Ammon's horn (tissue), 1 donor: ENCODE measurements at regions not wholly inside any gene's neighbourhood (a gene's known extent, or its start where the extent isn't known, plus 50 kb on each side); places are given as distances from the start of the nearest gene placed in this dataset.

ENCODE experiments used
- DNase-seq: peaks from one replicate; pipeline ENCODE4 v3.0.0-alpha.2; 2016; ENCODE audit warnings: low spot score

DNA sequence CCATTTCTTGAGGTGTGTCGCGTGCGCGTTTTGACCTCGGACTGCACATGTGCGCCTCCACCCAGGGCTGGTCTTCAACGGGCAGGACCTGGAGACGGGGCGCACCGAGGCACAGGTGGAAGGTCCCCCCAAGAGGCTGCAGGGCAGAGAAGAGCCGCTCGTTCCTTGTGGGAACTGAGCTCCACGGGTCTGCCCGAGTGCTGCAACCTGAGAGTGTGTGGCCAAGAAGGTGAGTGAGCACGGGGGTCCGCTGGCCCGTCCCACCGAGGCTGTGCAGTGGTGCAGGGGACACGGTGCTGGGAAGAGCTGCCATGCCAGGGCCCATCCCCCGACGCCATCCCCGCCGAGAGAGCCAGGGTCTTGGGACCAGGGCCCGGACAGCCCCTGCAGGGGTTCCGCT lies 268.3 kb downstream of the GALR1 start:
- no peak for DNase-seq

DNA sequence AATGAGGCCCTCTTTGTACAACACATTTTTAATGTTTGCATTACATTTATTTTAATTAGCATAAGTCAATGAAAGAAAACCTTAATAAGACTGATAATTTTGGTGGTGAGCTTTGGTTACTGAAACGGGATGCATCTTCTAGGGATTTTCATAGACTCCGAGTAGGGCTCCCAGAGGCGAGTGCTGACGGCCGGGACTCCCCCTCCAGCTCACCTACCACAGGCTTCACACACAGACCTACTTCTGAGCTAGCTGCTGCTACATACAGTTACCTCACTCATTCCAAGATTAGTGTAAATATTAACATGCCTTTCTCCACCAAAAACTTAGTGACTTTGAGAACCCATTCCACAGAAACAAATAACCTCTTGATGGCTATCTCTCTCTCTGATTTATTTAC lies 271.1 kb downstream of the GALR1 start:
- no peak for DNase-seq

DNA sequence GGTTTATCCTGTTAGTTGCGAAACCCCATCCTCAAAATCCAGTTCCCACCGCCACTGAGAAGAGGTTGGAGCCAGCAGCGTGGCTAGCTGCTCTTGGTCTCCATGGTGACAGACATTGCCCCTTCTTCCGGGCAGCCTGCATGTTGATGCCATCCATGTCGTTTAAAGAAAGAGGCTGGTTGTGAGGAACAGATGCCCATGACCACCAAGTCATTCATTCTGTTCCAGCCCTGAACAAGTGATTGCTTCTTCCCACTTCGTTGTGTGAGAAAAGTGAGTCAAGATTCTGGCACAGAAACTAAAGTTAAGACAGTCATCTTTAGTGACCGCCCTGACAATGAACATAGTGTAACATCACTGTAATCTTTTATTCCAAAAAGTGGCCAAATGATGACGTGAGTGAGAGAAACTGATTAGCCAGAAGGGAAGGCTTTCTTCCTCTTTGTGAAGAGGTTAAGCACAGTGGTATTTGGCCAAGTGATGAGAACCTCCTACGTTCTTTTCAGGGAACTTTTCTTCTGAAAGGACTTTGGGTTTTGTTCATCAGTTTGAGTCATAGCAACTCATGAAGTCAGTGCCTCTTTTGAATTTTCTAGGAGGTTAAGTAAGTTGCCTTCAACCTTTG lies 272.5 kb downstream of the GALR1 start:
- peak; percentile 10 for DNase-seq

DNA sequence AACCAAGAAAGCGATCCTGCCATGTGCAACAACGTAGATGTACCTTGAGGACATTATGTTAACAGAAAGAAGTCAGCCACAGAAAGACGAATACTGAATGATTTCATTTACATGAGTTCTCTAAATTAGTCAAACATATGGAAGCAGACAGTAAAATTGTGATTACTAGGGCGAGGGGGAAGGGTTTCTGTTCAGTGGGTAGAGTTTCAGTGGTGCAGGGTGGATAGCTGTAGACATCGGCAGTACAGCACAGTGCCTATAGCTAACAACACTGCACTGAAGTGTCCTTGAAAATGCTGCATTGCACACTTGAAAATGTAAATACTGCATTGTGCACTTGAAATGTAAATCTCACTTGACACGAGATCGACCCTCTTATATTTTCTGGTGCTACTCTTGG lies 275.3 kb downstream of the GALR1 start:
- no peak for DNase-seq

DNA sequence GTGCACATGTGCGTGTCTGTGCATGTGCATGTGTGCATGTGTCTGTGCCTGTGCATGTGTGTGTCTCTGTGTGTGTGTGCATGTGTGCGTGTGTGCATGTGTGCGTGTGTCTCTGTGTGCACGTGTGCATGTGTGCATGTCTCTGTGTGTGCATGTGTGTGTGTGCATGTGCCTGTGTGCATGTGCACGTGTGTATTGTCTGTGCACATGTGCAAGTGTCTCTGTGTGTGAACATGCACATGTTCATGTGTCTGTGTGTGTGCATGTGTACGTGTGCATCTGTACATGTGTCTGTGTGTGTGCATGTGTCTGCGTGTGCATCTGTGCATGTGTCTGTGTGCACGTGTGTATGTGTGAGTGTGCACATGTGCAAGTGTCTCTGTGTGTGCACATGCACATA lies 277.3 kb downstream of the GALR1 start:
- no peak for DNase-seq

DNA sequence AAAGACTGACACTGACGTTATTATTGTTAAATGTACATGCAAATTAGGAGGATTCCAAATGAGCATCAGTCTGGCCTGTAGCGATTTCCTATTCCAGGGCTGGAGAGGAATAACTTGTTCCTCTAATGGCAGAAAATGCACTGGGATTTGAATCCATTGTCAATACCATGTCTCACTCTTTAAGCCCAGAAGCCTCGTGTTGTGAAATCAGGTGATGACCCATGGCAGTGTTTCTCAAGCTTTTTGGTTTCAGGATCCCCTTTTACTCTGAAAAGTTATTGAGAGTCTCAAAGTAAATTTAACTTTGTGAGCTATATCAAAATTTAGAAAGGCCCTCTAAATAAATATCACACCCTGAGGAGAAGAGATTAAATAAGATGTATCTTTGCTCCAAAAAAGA lies 279.2 kb downstream of the GALR1 start:
- DNase-seq = peak; percentile 14

DNA sequence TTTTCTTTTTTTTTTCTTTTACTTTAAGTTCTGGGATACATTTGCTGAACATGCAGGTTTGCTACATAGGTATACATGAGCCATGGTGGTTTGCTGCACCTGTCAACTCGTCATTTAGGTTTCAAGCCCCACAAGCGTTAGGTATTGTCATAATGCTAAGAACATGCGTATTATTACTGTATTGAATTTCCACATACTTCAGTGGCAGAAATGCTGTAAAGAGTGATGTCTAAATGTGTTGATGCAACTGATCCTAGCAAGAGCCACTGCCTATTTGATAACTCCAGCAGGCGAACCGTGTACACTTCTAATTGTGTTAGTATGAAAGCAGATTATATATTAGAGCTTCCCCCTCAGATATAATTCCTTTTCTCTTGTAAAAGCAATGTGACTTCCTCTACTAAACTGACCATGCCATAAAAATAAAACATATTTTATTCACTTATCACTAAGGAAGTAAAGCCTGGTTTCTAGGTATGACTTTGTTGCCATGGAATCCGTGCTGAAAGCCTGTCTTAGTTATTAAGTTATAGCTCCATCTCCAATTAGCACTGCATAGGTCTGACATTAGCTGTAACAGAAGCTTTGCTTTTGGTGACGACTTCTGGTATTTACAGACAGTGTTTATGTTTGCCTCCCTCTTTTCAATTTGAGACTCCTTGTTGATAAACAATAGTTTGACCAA lies 280.0 kb downstream of the GALR1 start:
- DNase-seq = no peak

DNA sequence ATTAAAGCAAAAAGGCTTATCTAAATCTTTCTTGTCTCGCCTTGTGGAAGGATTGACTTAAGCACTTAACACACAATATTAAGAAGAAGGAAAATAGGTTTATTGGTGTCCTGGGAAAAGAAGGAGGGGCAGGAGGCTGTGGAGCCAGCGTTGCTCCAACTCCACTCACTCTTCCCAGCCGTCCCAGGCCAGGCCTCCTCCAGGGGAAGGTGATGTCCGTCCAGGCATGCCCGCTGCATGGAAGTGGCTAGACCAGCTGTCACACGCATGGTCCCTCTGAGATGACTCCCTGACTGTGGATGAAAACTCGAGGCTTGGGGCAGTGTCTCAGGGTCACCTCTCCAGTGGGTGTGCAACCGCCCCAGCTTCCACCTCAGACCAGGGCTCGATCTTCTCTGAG lies 281.1 kb downstream of the GALR1 start:
- no peak for DNase-seq

DNA sequence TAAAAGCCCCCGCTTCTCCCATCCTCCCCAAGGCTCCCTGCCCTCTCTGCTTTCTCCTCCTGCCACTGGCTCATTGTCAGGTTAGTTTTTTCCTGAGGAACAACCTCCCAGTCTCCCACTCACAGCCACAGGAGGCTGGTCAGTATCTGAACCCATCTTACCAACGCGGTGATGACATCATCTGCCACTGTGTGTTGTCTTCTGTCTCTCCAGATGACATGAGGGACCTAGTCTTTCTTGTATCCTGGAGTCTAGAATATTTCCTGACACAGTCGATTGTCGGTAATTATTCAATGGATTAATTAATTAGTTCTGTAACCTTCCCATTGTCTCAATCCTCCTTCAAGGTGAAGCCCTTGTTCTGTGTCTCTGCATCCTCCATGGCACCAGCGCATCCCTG lies 290.2 kb downstream of the GALR1 start:
- no peak for DNase-seq

DNA sequence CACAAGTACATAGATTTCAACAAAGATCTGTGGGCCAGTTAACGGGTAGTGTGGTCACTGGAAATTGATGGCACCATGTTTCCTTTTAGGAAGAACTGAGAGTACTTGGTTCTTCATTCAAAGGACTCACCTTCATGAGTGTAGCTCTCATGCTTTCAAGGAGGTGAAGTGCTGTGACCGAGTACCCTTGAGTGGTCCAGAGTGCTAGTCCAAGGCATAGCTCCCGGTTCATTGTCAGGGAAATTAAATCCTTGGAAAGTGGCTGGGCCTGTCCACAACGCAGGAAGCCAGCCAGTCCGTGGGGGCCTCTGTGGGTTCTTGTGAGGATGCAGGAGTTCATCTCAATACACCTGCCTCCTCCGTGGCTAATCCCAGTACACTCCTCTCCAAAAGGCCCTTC lies 295.1 kb downstream of the GALR1 start:
- no peak for DNase-seq

DNA sequence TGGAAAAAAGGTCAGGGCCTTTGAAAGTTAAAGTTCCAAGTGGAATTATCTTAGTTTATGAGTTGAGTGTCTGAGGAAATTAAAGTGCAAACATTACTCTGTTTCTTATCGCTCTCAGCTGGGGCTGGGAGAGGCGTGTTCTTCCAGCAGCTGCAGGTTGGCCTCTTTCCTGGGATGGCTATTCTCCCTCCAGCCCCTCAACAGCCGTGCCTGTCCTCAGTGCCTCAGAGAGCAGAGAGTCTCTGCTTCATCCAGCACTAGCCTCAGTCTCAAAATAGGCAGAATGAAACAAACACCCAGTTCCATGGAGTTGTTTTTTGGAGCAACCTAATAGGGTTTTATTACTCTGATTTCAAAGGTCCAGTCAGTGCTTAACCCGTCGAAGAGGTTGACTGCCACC lies 298.1 kb downstream of the GALR1 start:
- no peak for DNase-seq

DNA sequence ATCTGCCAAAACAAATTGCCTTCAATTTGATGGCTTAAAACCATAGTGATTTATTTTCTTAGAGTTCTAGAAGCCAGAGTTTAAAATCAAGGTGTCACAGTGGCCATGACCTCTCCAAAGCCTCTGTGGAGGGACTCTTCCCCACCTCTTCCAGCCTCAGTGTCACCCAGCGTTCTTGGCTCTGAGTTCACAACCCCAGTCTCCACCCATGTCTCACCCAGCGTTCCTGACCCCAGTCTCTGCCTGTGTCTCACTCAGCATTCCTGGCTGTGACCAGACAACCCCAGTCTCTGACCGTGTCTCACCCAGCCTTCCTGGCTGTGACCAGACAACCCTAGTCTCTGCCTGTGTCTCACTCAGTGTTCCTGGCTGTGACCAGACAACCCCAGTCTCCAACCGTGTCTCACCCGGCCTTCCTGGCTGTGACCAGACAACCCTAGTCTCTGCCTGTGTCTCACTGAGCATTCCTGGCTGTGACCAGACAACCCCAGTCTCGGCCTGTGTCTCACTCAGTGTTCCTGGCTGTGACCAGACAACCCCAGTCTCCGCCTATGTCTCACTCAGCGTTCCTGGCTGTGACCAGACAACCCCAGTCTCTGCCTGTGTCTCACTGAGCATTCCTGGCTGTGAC lies 299.3 kb downstream of the GALR1 start:
- DNase-seq = no peak

DNA sequence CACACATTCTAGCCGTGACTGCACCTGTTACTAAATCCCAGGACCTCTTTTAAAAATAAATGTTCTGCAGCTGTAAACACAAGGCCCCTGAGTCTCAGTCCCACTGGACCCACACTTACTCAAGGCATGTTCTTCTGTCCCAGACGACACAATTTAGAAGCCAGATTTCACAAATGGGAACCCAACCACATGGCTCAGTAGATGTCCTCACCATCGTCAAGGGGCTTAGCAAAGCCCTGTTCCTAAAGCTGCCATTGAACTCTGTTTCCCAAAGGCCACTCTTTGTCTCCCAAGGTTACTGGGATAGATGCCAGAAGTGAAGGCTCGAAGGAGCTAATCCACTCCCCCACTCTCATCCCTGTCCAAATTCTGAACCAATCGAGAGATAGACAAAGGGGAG lies 301.0 kb downstream of the GALR1 start:
- DNase-seq = no peak

DNA sequence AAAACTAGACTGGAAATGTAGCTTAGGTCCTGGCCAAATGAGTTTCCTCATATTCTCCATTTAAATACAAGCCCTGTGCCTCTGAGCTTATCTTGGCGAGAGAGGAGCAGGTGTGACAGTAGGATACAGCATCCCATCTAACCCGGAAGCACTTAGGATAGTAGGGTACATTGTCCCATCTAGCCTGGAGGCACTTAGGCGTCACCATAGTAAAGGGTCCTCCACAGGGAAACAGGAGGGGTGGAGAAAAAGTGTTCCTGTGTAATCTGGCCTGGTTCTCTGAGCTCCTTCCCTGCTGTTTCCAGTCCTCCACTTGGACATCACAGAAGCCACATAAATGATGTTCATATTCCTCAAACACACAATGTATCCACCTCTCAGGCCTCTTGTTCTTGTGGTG lies 301.4 kb downstream of the GALR1 start:
- no peak for DNase-seq

DNA sequence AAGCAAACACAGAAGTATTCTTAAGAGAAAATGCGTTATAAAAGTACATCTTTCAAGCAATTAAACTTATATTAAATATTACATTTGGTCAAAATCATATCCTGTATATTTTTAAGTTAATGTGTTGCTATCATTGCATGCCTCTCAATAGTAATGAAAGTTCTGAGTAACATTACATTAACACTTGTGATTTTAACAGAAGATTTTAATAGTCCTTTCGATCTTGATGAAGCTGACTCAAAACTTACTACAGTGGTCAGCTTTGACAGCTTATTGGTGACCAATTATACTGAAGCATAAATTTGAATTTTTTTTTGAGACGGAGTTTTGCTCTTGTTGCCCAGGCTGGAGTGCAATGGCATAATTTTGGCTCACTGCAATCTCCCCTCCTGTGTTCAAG lies 303.3 kb downstream of the GALR1 start:
- DNase-seq = no peak

DNA sequence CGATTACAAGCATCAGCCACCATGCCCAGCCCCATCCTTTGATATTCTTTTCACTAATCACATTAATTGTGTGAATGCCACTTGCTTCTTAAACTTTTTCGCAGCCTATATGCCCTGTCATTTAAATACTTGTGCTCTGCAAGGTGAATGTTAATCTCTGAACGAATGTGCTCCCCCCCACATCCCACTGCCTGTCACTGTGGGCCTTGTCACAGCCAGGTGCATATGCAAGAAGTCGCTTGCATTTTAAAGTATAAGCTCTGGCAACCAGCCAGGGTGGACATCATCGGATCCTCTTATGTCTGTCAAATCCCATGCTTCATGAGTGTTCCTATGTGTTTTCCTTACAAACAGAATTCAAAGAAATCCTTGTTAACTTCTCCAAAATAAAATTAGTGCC lies 304.4 kb downstream of the GALR1 start:
- DNase-seq = no peak

DNA sequence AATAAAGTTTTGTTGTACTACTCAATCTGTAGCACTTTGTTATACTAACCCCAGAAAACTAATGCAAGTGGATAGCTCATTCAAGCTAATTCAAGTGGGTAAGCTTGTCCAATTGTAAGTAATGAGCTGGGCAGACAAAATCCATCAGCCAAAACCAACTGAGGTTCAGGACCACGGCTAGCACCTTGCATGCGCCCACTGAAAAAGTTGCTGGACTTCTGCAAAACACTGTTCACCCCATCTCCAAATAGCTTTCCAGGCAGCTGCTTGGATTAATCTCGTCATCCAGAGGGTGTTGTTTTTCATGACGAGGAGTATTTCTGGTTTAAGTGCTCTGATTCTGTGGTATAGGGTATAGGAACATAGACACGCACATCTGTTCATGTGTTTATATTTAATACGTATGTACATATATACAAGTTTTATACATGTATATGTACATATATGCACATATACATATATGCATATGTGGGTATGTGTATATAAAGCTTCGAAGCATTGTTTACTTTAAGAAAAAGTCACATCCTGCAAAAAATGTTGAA lies 307.5 kb downstream of the GALR1 start:
- DNase-seq = no peak

DNA sequence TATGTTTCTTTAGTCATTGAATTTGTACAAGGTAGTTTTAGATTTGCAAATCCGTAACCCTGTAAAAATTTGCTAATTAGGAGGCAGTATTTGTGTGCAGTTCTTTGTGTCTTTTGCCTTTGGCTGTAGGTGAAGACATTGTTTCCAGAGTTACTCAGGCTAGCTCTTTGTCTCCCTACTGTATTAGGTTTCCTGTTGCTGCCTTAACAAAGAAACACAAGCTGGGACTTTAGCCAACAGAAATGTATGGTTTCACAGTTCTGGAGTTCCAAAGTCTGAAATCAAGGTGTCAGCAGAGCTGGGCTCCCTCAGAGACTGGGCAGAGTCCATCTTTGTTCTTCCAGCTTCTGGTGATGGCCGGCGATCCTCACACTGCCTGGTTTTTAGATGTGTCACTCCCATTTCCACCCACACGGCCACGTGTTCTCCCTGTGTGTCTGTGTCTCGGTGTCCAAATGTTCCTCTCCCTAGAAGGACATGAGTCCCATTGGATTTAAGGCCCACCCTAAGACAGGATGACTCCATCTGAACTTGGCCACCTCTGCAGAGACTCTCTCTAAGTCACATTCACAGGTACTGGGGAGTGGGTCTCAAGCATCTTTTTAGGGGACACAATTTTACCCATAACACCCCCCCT lies 309.7 kb downstream of the GALR1 start:
- no peak for DNase-seq

DNA sequence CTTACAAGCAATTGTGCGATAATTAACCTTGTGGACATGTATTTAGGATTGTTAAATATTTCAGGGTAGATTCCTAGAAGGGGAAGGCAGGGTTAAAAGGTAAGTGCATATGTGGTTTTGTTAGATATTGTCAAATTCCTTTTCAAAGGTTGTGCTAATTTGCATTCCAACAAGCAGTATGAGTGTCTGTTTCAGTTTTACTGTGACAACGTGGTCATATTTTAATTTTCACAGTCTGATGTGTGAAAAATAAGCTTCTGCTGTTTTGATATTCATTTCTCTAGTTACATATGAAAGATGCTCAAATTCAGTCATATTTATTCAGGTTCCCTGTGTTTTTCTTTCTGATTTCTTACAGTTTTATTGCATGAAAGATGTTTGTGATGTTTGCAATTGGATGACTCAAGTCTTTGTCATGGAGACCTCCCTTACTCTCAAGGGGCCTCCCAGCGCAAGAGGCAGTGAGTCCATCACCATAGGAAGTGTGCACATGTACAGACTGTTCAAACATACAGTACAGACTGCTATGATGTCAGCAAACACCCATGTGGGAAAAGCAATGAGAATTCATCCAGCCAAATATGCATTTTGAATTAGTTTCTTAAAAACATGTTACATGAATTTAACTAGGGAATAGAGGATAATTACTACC lies 310.8 kb downstream of the GALR1 start:
- no peak for DNase-seq

DNA sequence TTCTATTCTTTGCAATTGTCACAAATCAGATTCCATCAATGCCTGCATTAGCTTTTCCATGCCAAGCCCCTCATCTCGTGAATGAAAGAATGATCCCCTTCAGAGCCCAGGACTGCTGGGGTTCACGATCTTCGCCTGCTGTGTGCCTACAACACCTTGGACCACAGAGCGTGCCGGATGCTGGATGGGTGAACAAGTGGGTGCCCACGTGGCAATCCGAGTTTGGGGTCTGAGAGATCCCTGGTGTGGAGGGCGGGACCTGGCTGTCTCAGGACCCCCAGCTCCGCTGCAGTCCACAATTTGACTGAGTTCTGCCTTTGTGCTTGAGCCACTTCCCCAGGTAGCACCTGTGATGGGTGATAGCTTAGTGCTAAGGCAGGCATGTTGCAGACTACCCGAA lies 317.0 kb downstream of the GALR1 start:
- DNase-seq = no peak

DNA sequence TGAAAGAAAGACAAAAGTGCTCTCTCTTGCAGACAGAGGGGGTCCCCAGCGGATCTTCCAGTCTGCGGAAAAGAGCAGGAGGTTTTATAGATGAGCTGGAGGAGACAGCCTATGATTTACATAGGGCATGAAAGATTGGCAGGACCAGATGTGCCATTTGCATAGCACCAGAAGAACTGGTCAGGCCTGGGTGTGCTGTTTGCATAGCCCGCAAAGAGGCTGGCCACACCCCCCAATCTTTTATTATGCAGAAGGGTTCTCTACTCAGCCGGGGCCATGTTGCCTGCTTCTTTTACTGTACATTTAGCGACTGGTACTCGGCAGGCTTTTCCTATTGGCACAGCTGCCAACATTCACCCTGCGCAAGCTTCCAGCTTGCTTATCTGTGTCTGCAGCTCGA lies 317.6 kb downstream of the GALR1 start:
- no peak for DNase-seq

DNA sequence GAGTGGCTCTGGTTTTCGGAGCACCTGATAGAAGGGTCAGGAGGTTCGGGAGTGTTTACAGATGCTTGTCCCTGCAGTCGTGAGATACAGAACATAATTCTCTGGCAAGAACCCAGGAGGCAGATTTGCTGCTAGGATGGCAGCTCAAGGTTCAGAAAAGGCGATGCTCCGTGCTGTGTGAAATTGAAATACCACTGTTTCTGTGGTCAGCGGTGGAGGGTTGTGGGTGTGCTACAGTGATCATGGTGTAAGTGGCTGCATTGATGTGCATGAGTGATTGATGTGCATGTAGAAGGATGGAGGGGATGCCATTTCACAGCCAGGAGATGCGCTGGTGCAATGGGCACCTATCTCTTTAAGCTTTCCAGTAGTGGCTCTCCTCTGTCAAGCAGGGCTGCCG lies 322.1 kb downstream of the GALR1 start:
- DNase-seq = no peak

DNA sequence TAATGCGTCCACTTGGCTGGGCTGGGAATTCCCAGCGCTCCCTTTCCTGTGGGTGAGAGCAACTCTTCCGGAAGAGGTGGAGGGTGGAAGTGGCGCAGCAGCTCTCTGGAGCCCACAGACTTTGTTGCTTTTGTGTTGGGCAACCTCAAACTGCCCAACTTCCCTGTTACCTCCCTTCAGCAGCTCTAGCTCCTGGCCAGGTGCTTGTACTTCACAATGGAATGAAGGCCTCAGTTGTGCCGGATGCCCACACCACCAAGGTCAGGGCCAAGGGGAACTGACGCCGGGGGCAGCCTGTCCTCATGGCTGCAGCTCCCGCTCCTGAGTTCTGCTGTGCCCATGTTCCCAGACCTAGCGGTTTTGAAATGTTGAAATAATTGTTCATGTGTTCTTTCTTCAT lies 322.9 kb downstream of the GALR1 start:
- no peak for DNase-seq
